PC-9 (cell line): ENCODE measurements at regions not wholly inside any gene's neighbourhood (a gene's known extent, or its start where the extent isn't known, plus 50 kb on each side); places are given as distances from the start of the nearest gene placed in this dataset.

Experiments used
- CTCF ChIP-seq: fragments of 200-600 bp; sonication (generic); conservative IDR thresholded peaks from 2 replicates; pipeline ENCODE4 v1.6.1; 2017; ENCODE audit warnings: mixed run types, antibody characterized with exemption, mild to moderate bottlenecking, moderate library complexity
- EZH2 ChIP-seq: fragments of 200-600 bp; sonication (generic); IDR thresholded peaks from 2 replicates; pipeline ENCODE4 v1.8.0; 2017; ENCODE audit warnings: antibody characterized with exemption, low read depth

GRCh38 chr7:47132471-47132870, 449.4 kb downstream of the TNS3 start:
- TF ChIP-seq CTCF (no peak), EZH2 (no peak)
